Ishikawa (cell line): ENCODE measurements at regions not wholly inside any gene's neighbourhood (a gene's known extent, or its start where the extent isn't known, plus 50 kb on each side); places are given as distances from the start of the nearest gene placed in this dataset.

Experiments
- CEBPB ChIP-seq: IDR thresholded peaks from 2 replicates; pipeline ENCODE4 v1.6.1; 2012
- CREB1 ChIP-seq: IDR thresholded peaks from 2 replicates; pipeline ENCODE4 v1.6.1; 2012; ENCODE audit warnings: low read depth
- EGR1 ChIP-seq: IDR thresholded peaks from 2 replicates; pipeline ENCODE4 v1.6.1; 2012
- EP300 ChIP-seq: IDR thresholded peaks from 2 replicates; pipeline ENCODE4 v1.6.1; 2012; ENCODE audit warnings: borderline replicate concordance
- FOXM1 ChIP-seq: IDR thresholded peaks from 2 replicates; pipeline ENCODE4 v1.6.1; 2012; ENCODE audit warnings: low read depth, borderline replicate concordance
- NFIC ChIP-seq: IDR thresholded peaks from 2 replicates; pipeline ENCODE4 v1.6.1; 2012
- RAD21 ChIP-seq: IDR thresholded peaks from 2 replicates; pipeline ENCODE4 v1.6.1; 2012; ENCODE audit warnings: low read depth
- TAF1 ChIP-seq: IDR thresholded peaks from 2 replicates; pipeline ENCODE4 v1.6.1; 2012; ENCODE audit warnings: low read depth, mild to moderate bottlenecking
- TCF12 ChIP-seq: IDR thresholded peaks from 2 replicates; pipeline ENCODE4 v1.6.1; 2012; ENCODE audit warnings: low read depth
- TEAD4 ChIP-seq: IDR thresholded peaks from 2 replicates; pipeline ENCODE4 v1.6.1; 2012
- USF1 ChIP-seq: IDR thresholded peaks from 2 replicates; pipeline ENCODE4 v1.6.1; 2012
- YY1 ChIP-seq: IDR thresholded peaks from 2 replicates; pipeline ENCODE4 v1.6.1; 2012; ENCODE audit warnings: low read depth
- ZBTB7A ChIP-seq: IDR thresholded peaks from 2 replicates; pipeline ENCODE4 v1.6.1; 2012; ENCODE audit warnings: low read depth
- TF ChIP-seq, protein P1 (sequence below): IDR thresholded peaks from 2 replicates; pipeline ENCODE4 v1.6.1; 2012; ENCODE audit warnings: low read depth, mild to moderate bottlenecking
- TF ChIP-seq, protein P2 (sequence below): IDR thresholded peaks from 2 replicates; pipeline ENCODE4 v1.6.1; 2012

- TF ChIP-seq, protein P1, sequence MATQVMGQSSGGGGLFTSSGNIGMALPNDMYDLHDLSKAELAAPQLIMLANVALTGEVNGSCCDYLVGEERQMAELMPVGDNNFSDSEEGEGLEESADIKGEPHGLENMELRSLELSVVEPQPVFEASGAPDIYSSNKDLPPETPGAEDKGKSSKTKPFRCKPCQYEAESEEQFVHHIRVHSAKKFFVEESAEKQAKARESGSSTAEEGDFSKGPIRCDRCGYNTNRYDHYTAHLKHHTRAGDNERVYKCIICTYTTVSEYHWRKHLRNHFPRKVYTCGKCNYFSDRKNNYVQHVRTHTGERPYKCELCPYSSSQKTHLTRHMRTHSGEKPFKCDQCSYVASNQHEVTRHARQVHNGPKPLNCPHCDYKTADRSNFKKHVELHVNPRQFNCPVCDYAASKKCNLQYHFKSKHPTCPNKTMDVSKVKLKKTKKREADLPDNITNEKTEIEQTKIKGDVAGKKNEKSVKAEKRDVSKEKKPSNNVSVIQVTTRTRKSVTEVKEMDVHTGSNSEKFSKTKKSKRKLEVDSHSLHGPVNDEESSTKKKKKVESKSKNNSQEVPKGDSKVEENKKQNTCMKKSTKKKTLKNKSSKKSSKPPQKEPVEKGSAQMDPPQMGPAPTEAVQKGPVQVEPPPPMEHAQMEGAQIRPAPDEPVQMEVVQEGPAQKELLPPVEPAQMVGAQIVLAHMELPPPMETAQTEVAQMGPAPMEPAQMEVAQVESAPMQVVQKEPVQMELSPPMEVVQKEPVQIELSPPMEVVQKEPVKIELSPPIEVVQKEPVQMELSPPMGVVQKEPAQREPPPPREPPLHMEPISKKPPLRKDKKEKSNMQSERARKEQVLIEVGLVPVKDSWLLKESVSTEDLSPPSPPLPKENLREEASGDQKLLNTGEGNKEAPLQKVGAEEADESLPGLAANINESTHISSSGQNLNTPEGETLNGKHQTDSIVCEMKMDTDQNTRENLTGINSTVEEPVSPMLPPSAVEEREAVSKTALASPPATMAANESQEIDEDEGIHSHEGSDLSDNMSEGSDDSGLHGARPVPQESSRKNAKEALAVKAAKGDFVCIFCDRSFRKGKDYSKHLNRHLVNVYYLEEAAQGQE: no peak
- TF ChIP-seq CREB1: no peak
- TF ChIP-seq EP300: peak; percentile 81
- TF ChIP-seq FOXM1: peak; percentile 67
- peak; percentile 68 for TF ChIP-seq TEAD4
- no peak for TF ChIP-seq TAF1
- peak; percentile 44 for TF ChIP-seq NFIC
- peak; percentile 78 for TF ChIP-seq TCF12
Observed at GRCh38 chr3:193847402-193847801, 254.4 kb downstream of the OPA1 start.

- no peak for TF ChIP-seq TEAD4
- no peak for TF ChIP-seq ZBTB7A
- TF ChIP-seq, protein P2, sequence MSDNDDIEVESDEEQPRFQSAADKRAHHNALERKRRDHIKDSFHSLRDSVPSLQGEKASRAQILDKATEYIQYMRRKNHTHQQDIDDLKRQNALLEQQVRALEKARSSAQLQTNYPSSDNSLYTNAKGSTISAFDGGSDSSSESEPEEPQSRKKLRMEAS: no peak
- no peak for TF ChIP-seq CEBPB
- TF ChIP-seq FOXM1: no peak
- no peak for TF ChIP-seq RAD21
- TF ChIP-seq USF1: no peak
- TF ChIP-seq EP300: no peak
- TF ChIP-seq, protein P1: no peak
- no peak for TF ChIP-seq YY1
Observed at GRCh38 chr3:193848547-193848946, 255.5 kb downstream of the OPA1 start.

- TF ChIP-seq, protein P2: peak; percentile 43
- TF ChIP-seq EP300: 0 out of 2 replicates have a peak, but pooled peaks have one; percentile 17
- TF ChIP-seq, protein P1: no peak
- no peak for TF ChIP-seq TEAD4
- TF ChIP-seq EGR1: peak; percentile 9; the same call in 1 of the 2 replicates
Observed at GRCh38 chr3:193850084-193850619, 257.1 kb downstream of the OPA1 start.

DNA sequence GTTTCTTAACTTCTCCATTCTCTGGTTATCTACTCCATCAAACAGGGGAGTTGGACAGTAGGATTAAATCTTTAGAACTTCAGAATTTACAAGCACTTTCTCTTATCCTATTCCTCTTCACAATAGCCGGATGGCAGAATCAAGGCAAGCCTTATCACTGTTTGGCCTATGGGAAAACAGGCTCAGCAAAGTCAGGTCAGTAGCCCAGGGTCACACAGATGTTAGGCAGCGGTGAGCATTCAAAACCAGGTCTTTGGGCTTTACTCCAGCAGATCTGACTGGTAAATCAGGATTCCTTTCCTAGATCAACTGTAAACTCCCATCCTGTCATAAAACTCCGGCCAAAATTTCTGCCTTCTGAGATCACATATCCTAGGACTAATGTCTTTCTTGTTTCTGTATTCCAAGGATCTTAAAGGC is 258.4 kb downstream of the OPA1 start:
- TF ChIP-seq NFIC (peak; percentile 96), YY1 (0 out of 2 replicates have a peak, but pooled peaks have one; percentile 48), CREB1 (no peak), EGR1 (no peak), TCF12 (peak; percentile 93), FOXM1 (peak; percentile 87), USF1 (no peak), ZBTB7A (no peak), EP300 (peak; percentile 94), TEAD4 (peak; percentile 90), CEBPB (no peak), TAF1 (0 out of 2 replicates have a peak, but pooled peaks have one; percentile 13), RAD21 (peak; percentile 27; the same call in 1 of the 2 replicates)
- TF ChIP-seq, protein P1: no peak
- TF ChIP-seq, protein P2: peak; percentile 43; the same call in 1 of the 2 replicates
